Caco-2 (cell line): ENCODE measurements at regions not wholly inside any gene's neighbourhood (a gene's known extent, or its start where the extent isn't known, plus 50 kb on each side); places are given as distances from the start of the nearest gene placed in this dataset.

Experiments used
- BruUV-seq: library from RNA; stranded (reverse); fragments of 400-500 nt; replicated peaks from 2 replicates; lab custom pipeline; 2021; lab: Mats Ljungman, UMichigan
- CTCF ChIA-PET: fragments of 300-600 bp; sonication (Branson Sonifier 250); formaldehyde crosslinking; loops from one replicate; lab custom pipeline; 2022; ENCODE audit warnings: antibody characterized with exemption; lab: Charles Lee
- POLR2A ChIA-PET: fragments of 300-600 bp; sonication (Branson Sonifier 250); formaldehyde crosslinking; loops from one replicate; lab custom pipeline; 2022; ENCODE audit warnings: antibody characterized with exemption; lab: Charles Lee
- DNase-seq, 2 experiments: peaks; one replicate each; pipeline versions ENCODE4 v3.0.0 to v3.0.0-alpha.2; 2020 to 2022
- H3K27me3 ChIP-seq: replicated peaks from 2 replicates; pipeline ENCODE4 v1.6.0; 2011; ENCODE audit warnings: low read length; ENCODE audit not compliant: control insufficient read depth, insufficient read depth
- H3K36me3 ChIP-seq: 2 replicates; pipeline ENCODE4 v1.5.1; 2011; ENCODE audit warnings: low read length; ENCODE audit not compliant: control insufficient read depth, insufficient read depth
- H3K4me1 ChIP-seq: fragments of 250-450 bp; sonication (Bioruptor Pico); 2 replicates; pipeline ENCODE4 v1.5.1; 2020; ENCODE audit warnings: mild to moderate bottlenecking
- H3K4me3 ChIP-seq: 2 replicates; pipeline ENCODE4 v1.5.1; 2011; ENCODE audit warnings: low read depth, mild to moderate bottlenecking, control low read depth, low read length
- H3K9me3 ChIP-seq: fragments of 250-450 bp; sonication (Bioruptor Pico); 2 replicates; pipeline ENCODE4 v1.5.1; 2020; ENCODE audit warnings: mild to moderate bottlenecking, moderate library complexity
- H3K27ac Mint-ChIP-seq: one replicate; pipeline ENCODE4 v1.8.0; 2022; ENCODE audit warnings: mixed read lengths; ENCODE audit not compliant: unreplicated experiment
- H3K27me3 Mint-ChIP-seq: one replicate; pipeline ENCODE4 v1.8.0; 2022; ENCODE audit warnings: mixed read lengths; ENCODE audit not compliant: insufficient read depth, unreplicated experiment
- H3K36me3 Mint-ChIP-seq: one replicate; pipeline ENCODE4 v1.8.0; 2022; ENCODE audit warnings: mild to moderate bottlenecking, mixed read lengths; ENCODE audit not compliant: insufficient read depth, unreplicated experiment
- H3K4me1 Mint-ChIP-seq: one replicate; pipeline ENCODE4 v1.8.0; 2022; ENCODE audit warnings: low read depth, mixed read lengths; ENCODE audit not compliant: unreplicated experiment
- H3K4me3 Mint-ChIP-seq: one replicate; pipeline ENCODE4 v1.8.0; 2022; ENCODE audit warnings: mild to moderate bottlenecking, moderate library complexity, mixed read lengths; ENCODE audit not compliant: unreplicated experiment
- H3K9me3 Mint-ChIP-seq: one replicate; pipeline ENCODE4 v1.8.0; 2022; ENCODE audit warnings: mixed read lengths; ENCODE audit not compliant: unreplicated experiment
- intact Hi-C: fragments of 100-400 bp; cut with micrococcal nuclease; formaldehyde crosslinking; loops from one replicate; pipeline ENCODE4 v1.10.0; 2022; ENCODE audit not compliant: unreplicated experiment
- TF ChIP-seq, protein P1 (sequence below), 2 experiments: fragments of 200-600 bp in 1 of 2; IDR thresholded peaks; 1 replicate in 1 of 2; 2 replicates in 1 of 2; pipeline versions ENCODE4 v1.5.1 to v1.8.0; 2011 to 2022; ENCODE audit warnings: antibody characterized with exemption in 1 of 2, control low read depth in 1 of 2, inconsistent platforms in 1 of 2, low read depth in 1 of 2, low read length in 1 of 2, mild to moderate bottlenecking in 1 of 2, moderate library complexity in 1 of 2; ENCODE audit not compliant: insufficient read depth in 1 of 2, severe bottlenecking in 1 of 2, unreplicated experiment in 1 of 2

DNA sequence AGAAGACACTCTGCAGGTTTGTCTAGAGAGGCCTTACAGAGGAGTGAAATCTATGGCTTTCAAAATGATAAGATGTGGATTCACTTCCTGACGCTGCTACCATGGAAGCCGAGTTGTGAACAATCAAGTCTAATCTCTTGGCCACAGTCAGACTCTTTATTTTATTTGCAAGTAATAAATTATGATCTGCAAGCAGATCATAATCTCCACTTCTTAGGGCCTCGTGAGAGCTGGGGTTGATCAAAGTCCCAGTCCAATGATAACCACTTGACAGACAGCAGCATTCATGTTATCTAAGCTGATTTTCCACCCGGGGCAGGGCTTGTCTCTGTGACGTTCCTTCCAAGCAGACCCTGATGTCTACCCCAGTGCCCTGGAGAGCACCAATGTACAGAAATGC lies 776.4 kb upstream of the AUTS2 start:
- no peak for DNase-seq
- H3K4me3 Mint-ChIP-seq: no peak overlapping the region
- TF ChIP-seq, protein P1, sequence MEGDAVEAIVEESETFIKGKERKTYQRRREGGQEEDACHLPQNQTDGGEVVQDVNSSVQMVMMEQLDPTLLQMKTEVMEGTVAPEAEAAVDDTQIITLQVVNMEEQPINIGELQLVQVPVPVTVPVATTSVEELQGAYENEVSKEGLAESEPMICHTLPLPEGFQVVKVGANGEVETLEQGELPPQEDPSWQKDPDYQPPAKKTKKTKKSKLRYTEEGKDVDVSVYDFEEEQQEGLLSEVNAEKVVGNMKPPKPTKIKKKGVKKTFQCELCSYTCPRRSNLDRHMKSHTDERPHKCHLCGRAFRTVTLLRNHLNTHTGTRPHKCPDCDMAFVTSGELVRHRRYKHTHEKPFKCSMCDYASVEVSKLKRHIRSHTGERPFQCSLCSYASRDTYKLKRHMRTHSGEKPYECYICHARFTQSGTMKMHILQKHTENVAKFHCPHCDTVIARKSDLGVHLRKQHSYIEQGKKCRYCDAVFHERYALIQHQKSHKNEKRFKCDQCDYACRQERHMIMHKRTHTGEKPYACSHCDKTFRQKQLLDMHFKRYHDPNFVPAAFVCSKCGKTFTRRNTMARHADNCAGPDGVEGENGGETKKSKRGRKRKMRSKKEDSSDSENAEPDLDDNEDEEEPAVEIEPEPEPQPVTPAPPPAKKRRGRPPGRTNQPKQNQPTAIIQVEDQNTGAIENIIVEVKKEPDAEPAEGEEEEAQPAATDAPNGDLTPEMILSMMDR (IDR thresholded peaks at IDR 0.05; ENCODE audit: insufficient read depth in 1 of 2, low read depth in 1 of 2, low read length in 1 of 2, severe bottlenecking in 1 of 2, unreplicated experiment in 1 of 2): no peak
- POLR2A ChIA-PET: no interaction called here
- no peak overlapping the region for H3K27ac Mint-ChIP-seq
- no peaks in the 10 kb centered on the region for H3K4me1 ChIP-seq
- H3K36me3 Mint-ChIP-seq: peaks cover 13% of the 10 kb centered on the region
- H3K9me3 ChIP-seq: no peaks in the 10 kb centered on the region
- H3K4me3 ChIP-seq: no peak overlapping the region
- no peaks in the 10 kb centered on the region for H3K36me3 ChIP-seq
- no TSS peak for BruUV-seq
- intact Hi-C loops: no loop called here
- no peaks in the 10 kb centered on the region for H3K27me3 ChIP-seq
- H3K9me3 Mint-ChIP-seq: peaks cover 23% of the 10 kb centered on the region
- H3K27me3 Mint-ChIP-seq: no peaks in the 10 kb centered on the region
- CTCF ChIA-PET: no interaction called here
- H3K4me1 Mint-ChIP-seq: no peaks in the 10 kb centered on the region

DNA sequence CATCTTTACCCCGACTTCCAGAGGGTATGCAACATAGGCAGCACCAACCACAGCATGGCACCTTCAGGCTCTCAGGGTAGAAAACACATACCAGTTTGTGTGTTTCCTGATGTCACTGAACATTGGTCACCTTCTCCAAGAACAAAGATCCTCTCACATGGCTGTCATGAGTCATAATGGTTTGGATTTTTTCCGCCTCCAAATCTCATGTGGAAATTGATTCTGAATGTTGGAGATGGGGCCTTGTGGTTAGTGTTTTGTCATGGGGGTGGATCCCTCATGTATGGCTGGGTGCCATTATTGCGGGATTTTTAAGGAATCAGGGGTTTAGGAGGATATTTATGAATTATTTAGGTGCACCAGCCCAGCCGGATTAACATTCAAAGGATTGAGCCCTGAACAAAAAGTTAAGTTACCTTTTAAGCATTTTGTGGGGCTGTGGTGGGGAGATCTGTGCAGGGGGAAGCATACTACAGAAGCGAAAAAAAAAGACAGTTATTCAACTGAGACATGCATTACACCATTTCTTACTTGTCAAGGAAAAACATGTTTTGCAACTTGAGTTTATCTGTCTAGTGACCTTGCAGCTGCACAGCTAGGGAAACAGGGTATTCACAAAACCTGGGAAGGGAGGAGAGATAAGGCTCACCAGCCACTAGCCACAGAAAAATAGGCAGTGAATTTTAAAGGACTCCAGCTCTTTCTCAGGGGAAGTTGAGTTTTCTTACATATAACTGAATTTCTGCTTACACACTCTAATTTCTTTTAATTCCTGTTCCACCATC lies 774.1 kb upstream of the AUTS2 start:
- CTCF ChIA-PET: no interaction called here
- Mint-ChIP-seq H3K27me3 (no peaks in the 10 kb centered on the region), H3K4me1 (no peaks in the 10 kb centered on the region), H3K27ac (no peak overlapping the region), H3K36me3 (peaks cover 9% of the 10 kb centered on the region), H3K9me3 (peaks cover 23% of the 10 kb centered on the region), H3K4me3 (no peak overlapping the region)
- BruUV-seq: no TSS peak
- Histone ChIP-seq H3K4me1 (no peaks in the 10 kb centered on the region), H3K4me3 (no peak overlapping the region), H3K9me3 (no peaks in the 10 kb centered on the region), H3K36me3 (no peaks in the 10 kb centered on the region), H3K27me3 (no peaks in the 10 kb centered on the region)
- POLR2A ChIA-PET: no interaction called here
- intact Hi-C loops: no loop called here
- TF ChIP-seq, protein P1 (IDR thresholded peaks at IDR 0.05; ENCODE audit: insufficient read depth in 1 of 2, low read depth in 1 of 2, low read length in 1 of 2, severe bottlenecking in 1 of 2, unreplicated experiment in 1 of 2): no peak
- DNase-seq: no peak

DNA sequence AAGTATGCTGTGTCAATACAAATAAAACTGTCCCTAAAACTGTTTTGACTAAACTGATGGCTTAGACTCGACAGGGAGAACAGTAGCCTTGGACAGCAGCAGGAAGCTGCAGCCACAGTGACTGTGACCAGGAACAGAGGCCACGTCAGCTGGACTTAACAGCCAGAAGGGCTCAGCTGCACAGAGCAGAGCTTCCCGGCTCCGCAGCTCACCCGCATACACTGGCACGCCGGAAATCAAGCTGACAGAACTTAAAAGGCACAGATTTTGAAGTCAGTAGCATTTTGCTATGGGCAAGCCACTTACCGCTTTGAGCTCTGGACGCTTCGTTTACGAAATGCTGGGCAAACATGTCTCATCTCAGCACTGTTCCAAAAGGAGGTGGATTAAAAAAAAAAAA lies 769.7 kb upstream of the AUTS2 start:
- Mint-ChIP-seq H3K4me1 (no peaks in the 10 kb centered on the region), H3K27ac (no peak overlapping the region), H3K9me3 (peaks cover 41% of the 10 kb centered on the region), H3K27me3 (no peaks in the 10 kb centered on the region), H3K4me3 (no peak overlapping the region), H3K36me3 (peaks cover 6% of the 10 kb centered on the region)
- no TSS peak for BruUV-seq
- no peak for DNase-seq
- POLR2A ChIA-PET: no interaction called here
- H3K9me3 ChIP-seq: no peaks in the 10 kb centered on the region
- CTCF ChIA-PET: no interaction called here
- TF ChIP-seq, protein P1 (IDR thresholded peaks at IDR 0.05; ENCODE audit: insufficient read depth in 1 of 2, low read depth in 1 of 2, low read length in 1 of 2, severe bottlenecking in 1 of 2, unreplicated experiment in 1 of 2): no peak
- no peaks in the 10 kb centered on the region for H3K36me3 ChIP-seq
- H3K4me1 ChIP-seq: no peaks in the 10 kb centered on the region
- intact Hi-C loops: no loop called here
- no peak overlapping the region for H3K4me3 ChIP-seq
- H3K27me3 ChIP-seq: no peaks in the 10 kb centered on the region
